Anterior cingulate cortex (tissue), 58 donors: ENCODE measurements at regions not wholly inside any gene's neighbourhood (a gene's known extent, or its start where the extent isn't known, plus 50 kb on each side); places are given as distances from the start of the nearest gene placed in this dataset.
"Not testable (repeated sequence)": the region's sequence is repeated elsewhere in the genome, so short reads cannot be mapped to it uniquely, and the experiment has no call there.

Source experiments
- DNase-seq, 58 donors: peaks; one replicate each; lab custom pipeline; 2025; lab: John Stamatoyannopoulos, UW

GRCh38 chr13:104701591-104701990 lies 1635.4 kb upstream of the SLC10A2 start:
- DNase-seq = no peak

GRCh38 chr13:104694397-104694796 lies 1628.2 kb upstream of the SLC10A2 start:
- DNase-seq = no peak

GRCh38 chr13:104693126-104693525 lies 1626.9 kb upstream of the SLC10A2 start:
- no peak for DNase-seq

GRCh38 chr13:104691767-104692467 lies 1625.7 kb upstream of the SLC10A2 start:
- no peak for DNase-seq

GRCh38 chr13:104686484-104686883 lies 1620.3 kb upstream of the SLC10A2 start:
- DNase-seq = no peak

- DNase-seq = no peak
Observed at GRCh38 chr13:104683789-104684188, 1617.6 kb upstream of the SLC10A2 start.

- DNase-seq = peak in 2 of 58 donors; percentile 4 to 34
Observed at GRCh38 chr13:104678161-104678560, 1611.9 kb upstream of the SLC10A2 start.

- no peak for DNase-seq
Observed at GRCh38 chr13:104671901-104672300, 1605.7 kb upstream of the SLC10A2 start.

GRCh38 chr13:104657196-104657595 lies 1591.0 kb upstream of the SLC10A2 start:
- no peak for DNase-seq

GRCh38 chr13:104650431-104650830 lies 1584.2 kb upstream of the SLC10A2 start:
- no peak for DNase-seq

- DNase-seq = peak in 14 of 58 donors; percentile 1 to 17 (median 10)
Observed at GRCh38 chr13:104648291-104648690, 1582.1 kb upstream of the SLC10A2 start.

GRCh38 chr13:104645786-104646185 lies 1579.6 kb upstream of the SLC10A2 start:
- no peak for DNase-seq

GRCh38 chr13:104641309-104641708 lies 1575.1 kb upstream of the SLC10A2 start:
- no peak for DNase-seq

- no peak for DNase-seq
Observed at GRCh38 chr13:104635879-104636278, 1569.7 kb upstream of the SLC10A2 start.

GRCh38 chr13:104634016-104634415 lies 1567.8 kb upstream of the SLC10A2 start:
- DNase-seq = no peak

- DNase-seq = no peak
Observed at GRCh38 chr13:104632736-104633135, 1566.5 kb upstream of the SLC10A2 start.

GRCh38 chr13:104625201-104625600 lies 1559.0 kb upstream of the SLC10A2 start:
- no peak for DNase-seq

- no peak for DNase-seq
Observed at GRCh38 chr13:104616990-104617389, 1550.8 kb upstream of the SLC10A2 start.

- no peak for DNase-seq
Observed at GRCh38 chr13:104614361-104615145, 1548.3 kb upstream of the SLC10A2 start.

GRCh38 chr13:104608331-104608730 lies 1542.1 kb upstream of the SLC10A2 start:
- DNase-seq = no peak

GRCh38 chr13:104605435-104605834 lies 1539.2 kb upstream of the SLC10A2 start:
- not testable (repeated sequence) for DNase-seq
